ENCODE measurements at regions not wholly inside any gene's neighbourhood (a gene's known extent, or its start where the extent isn't known, plus 50 kb on each side); places are given as distances from the start of the nearest gene placed in this dataset.

DNA sequence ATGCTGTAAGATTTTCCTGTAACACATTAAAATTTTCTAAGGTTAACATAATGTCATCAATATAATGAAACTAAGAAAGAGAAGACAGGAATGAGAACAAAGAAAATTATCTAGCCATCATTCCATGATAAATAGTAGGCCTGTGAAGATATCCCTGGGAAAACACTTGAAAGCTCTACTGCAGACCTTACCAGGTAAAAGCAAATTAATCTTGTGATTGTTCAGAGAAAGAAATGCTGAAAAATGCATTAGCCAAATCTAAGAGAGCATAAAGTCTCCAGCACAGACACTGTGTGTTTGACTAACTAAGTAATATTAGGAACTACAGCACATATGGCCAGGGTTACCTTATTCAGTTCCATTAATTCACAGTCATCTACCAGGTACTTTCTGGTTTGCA is 628.3 kb upstream of the GRAMD2B start:
- Histone ChIP-seq H3K79me2 (ENCODE audit: insufficient read depth, low read depth, low read length) (no peaks in the 10 kb centered on the region), H3K9me2 (ENCODE audit: insufficient read depth, low read length) (no peaks in the 10 kb centered on the region), H3K36me3 (ENCODE audit: insufficient read depth, low read length) (no peaks in the 10 kb centered on the region), H3K27ac (ENCODE audit: low read depth, low read length, poor library complexity, severe bottlenecking) (no peak overlapping the region), H3K4me1 (ENCODE audit: insufficient read depth, low read length, poor library complexity, severe bottlenecking) (no peaks in the 10 kb centered on the region), H4K20me1 (ENCODE audit: insufficient read depth, low read length) (no peaks in the 10 kb centered on the region), H2AFZ (ENCODE audit: low read length) (no peak overlapping the region), H3K9me3 (ENCODE audit: low read length) (no peaks in the 10 kb centered on the region), H3K4me3 (ENCODE audit: low read depth, low read length, poor library complexity, severe bottlenecking) (no peak overlapping the region), H3K4me2 (ENCODE audit: low read length) (no peak overlapping the region)
- intact Hi-C loops (cut with micrococcal nuclease; ENCODE audit: unreplicated experiment), result no loop called here
- ChIA-PET POLR2A (no interaction called here), CTCF (ENCODE audit: unreplicated experiment) (no interaction called here)
- DNase-seq (ENCODE audit: low spot score), result no peak
- BruUV-seq (replicated peaks), result no TSS peak
- TF ChIP-seq, protein P1, sequence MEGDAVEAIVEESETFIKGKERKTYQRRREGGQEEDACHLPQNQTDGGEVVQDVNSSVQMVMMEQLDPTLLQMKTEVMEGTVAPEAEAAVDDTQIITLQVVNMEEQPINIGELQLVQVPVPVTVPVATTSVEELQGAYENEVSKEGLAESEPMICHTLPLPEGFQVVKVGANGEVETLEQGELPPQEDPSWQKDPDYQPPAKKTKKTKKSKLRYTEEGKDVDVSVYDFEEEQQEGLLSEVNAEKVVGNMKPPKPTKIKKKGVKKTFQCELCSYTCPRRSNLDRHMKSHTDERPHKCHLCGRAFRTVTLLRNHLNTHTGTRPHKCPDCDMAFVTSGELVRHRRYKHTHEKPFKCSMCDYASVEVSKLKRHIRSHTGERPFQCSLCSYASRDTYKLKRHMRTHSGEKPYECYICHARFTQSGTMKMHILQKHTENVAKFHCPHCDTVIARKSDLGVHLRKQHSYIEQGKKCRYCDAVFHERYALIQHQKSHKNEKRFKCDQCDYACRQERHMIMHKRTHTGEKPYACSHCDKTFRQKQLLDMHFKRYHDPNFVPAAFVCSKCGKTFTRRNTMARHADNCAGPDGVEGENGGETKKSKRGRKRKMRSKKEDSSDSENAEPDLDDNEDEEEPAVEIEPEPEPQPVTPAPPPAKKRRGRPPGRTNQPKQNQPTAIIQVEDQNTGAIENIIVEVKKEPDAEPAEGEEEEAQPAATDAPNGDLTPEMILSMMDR (conservative IDR thresholded peaks at IDR 0.05; ENCODE audit: low read length), result no peak
- no peak for TF ChIP-seq EZH2phosphoT487 (IDR thresholded peaks at IDR 0.05; ENCODE audit: borderline replicate concordance, low read depth, low read length)

DNA sequence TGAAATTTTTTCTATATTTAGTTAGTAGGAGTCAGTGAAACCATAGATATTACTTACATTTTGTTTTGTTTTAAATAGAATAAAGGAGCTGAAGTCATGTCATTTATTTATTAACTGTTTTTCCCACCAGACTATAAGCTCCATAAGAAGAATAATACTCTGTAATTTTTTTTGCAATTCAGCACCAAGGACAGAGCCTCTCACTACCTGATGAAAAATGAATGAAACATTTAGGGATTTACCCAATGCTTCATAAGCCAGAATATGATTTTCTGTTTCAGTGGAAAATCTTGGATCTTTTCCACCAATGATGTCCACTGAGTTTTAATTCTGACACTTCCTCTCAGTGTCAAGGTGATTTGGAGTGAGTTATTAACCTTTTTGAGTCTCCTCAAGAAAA is 624.9 kb upstream of the GRAMD2B start:
- Histone ChIP-seq H3K27ac (ENCODE audit: low read depth, low read length, poor library complexity, severe bottlenecking) (no peak overlapping the region), H3K4me1 (ENCODE audit: insufficient read depth, low read length, poor library complexity, severe bottlenecking) (no peaks in the 10 kb centered on the region), H3K4me2 (ENCODE audit: low read length) (no peak overlapping the region), H3K4me3 (ENCODE audit: low read depth, low read length, poor library complexity, severe bottlenecking) (no peak overlapping the region), H3K79me2 (ENCODE audit: insufficient read depth, low read depth, low read length) (no peaks in the 10 kb centered on the region), H3K9me2 (ENCODE audit: insufficient read depth, low read length) (no peaks in the 10 kb centered on the region), H3K9me3 (ENCODE audit: low read length) (no peaks in the 10 kb centered on the region), H4K20me1 (ENCODE audit: insufficient read depth, low read length) (no peaks in the 10 kb centered on the region), H2AFZ (ENCODE audit: low read length) (no peak overlapping the region), H3K36me3 (ENCODE audit: insufficient read depth, low read length) (no peaks in the 10 kb centered on the region)
- POLR2A ChIA-PET, result no interaction called here
- TF ChIP-seq EZH2phosphoT487 (IDR thresholded peaks at IDR 0.05; ENCODE audit: borderline replicate concordance, low read depth, low read length), result no peak
- TF ChIP-seq, protein P1 (conservative IDR thresholded peaks at IDR 0.05; ENCODE audit: low read length), result no peak
- peak; percentile 24 for DNase-seq (ENCODE audit: low spot score)
- BruUV-seq (replicated peaks), result no TSS peak
- intact Hi-C loops (cut with micrococcal nuclease; ENCODE audit: unreplicated experiment), result no loop called here
- CTCF ChIA-PET (ENCODE audit: unreplicated experiment), result no interaction called here

DNA sequence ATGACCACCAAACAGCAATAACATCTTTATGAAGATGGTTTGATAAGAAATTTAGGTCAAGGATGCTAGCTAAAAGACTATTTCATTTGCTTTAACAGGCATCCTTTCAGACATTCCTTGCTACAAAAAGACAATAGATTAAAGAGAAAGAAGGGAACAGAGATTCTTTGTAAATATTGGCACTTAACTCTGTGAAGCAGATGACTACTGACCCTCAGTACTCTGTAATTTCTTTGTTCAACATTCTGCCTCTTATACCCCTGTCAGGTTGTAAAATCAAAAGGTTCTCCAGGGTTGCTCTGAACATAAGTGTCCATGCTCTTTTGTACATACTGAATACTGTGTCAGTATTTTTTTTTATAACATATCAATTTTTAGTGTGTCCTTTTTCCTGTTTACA is 610.6 kb upstream of the GRAMD2B start:
- H3K9me3 ChIP-seq (ENCODE audit: low read length), result no peaks in the 10 kb centered on the region
- no peak overlapping the region for H2AFZ ChIP-seq (ENCODE audit: low read length)
- no peak for DNase-seq (ENCODE audit: low spot score)
- BruUV-seq (replicated peaks), result no TSS peak
- no peaks in the 10 kb centered on the region for H4K20me1 ChIP-seq (ENCODE audit: insufficient read depth, low read length)
- no peaks in the 10 kb centered on the region for H3K79me2 ChIP-seq (ENCODE audit: insufficient read depth, low read depth, low read length)
- no peak overlapping the region for H3K4me3 ChIP-seq (ENCODE audit: low read depth, low read length, poor library complexity, severe bottlenecking)
- no peaks in the 10 kb centered on the region for H3K9me2 ChIP-seq (ENCODE audit: insufficient read depth, low read length)
- H3K4me1 ChIP-seq (ENCODE audit: insufficient read depth, low read length, poor library complexity, severe bottlenecking), result no peaks in the 10 kb centered on the region
- no peak overlapping the region for H3K27ac ChIP-seq (ENCODE audit: low read depth, low read length, poor library complexity, severe bottlenecking)
- ChIA-PET CTCF (ENCODE audit: unreplicated experiment) (no interaction called here), POLR2A (interaction anchor here (0.7 kb wide), 1 partner anchor 1048 kb away, joined by 3 read pairs; no protein-coding TSS in a partner anchor)
- H3K4me2 ChIP-seq (ENCODE audit: low read length), result no peak overlapping the region
- H3K36me3 ChIP-seq (ENCODE audit: insufficient read depth, low read length), result no peaks in the 10 kb centered on the region
- intact Hi-C loops (cut with micrococcal nuclease; ENCODE audit: unreplicated experiment), result no loop called here
- TF ChIP-seq, protein P1 (conservative IDR thresholded peaks at IDR 0.05; ENCODE audit: low read length), result no peak
- no peak for TF ChIP-seq EZH2phosphoT487 (IDR thresholded peaks at IDR 0.05; ENCODE audit: borderline replicate concordance, low read depth, low read length)
